Loucy (cell line): ENCODE measurements at regions not wholly inside any gene's neighbourhood (a gene's known extent, or its start where the extent isn't known, plus 50 kb on each side); places are given as distances from the start of the nearest gene placed in this dataset.

Experiments used
- EZH2phosphoT487 ChIP-seq: fragments of 200-600 bp; IDR thresholded peaks from 2 replicates; pipeline ENCODE4 v1.6.1; 2018; ENCODE audit warnings: antibody characterized with exemption, mild to moderate bottlenecking, moderate library complexity, borderline replicate concordance
- TF ChIP-seq, protein P1 (sequence below): fragments of 200-600 bp; sonication (generic); conservative IDR thresholded peaks from 2 replicates; pipeline ENCODE4 v1.5.1; 2014; ENCODE audit warnings: mild to moderate bottlenecking, antibody characterized with exemption, low read length

DNA sequence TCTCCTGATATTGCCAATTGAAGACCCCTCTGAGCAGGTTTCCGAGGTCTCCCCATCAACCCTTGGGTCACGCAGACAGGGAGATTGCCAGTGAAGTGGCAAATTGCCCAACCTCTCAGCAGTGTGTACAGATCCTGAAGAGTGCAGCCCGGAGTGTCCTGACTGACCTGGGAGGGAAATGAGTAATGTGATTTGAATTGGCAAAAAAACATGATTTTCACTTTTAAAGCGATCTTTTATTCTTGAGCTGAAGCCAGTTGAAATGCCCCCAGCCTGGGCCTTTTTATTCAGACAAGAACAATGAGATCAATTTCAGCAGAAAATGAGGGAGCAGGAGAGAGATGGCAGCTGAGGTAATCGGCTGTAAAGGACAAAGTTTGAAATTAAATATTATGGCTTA, 401.8 kb downstream of the RAPGEF2 start:
- TF ChIP-seq, protein P1, sequence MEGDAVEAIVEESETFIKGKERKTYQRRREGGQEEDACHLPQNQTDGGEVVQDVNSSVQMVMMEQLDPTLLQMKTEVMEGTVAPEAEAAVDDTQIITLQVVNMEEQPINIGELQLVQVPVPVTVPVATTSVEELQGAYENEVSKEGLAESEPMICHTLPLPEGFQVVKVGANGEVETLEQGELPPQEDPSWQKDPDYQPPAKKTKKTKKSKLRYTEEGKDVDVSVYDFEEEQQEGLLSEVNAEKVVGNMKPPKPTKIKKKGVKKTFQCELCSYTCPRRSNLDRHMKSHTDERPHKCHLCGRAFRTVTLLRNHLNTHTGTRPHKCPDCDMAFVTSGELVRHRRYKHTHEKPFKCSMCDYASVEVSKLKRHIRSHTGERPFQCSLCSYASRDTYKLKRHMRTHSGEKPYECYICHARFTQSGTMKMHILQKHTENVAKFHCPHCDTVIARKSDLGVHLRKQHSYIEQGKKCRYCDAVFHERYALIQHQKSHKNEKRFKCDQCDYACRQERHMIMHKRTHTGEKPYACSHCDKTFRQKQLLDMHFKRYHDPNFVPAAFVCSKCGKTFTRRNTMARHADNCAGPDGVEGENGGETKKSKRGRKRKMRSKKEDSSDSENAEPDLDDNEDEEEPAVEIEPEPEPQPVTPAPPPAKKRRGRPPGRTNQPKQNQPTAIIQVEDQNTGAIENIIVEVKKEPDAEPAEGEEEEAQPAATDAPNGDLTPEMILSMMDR = no peak
- no peak for TF ChIP-seq EZH2phosphoT487
